PC-3 (cell line): ENCODE measurements at regions not wholly inside any gene's neighbourhood (a gene's known extent, or its start where the extent isn't known, plus 50 kb on each side); places are given as distances from the start of the nearest gene placed in this dataset.

Experiments used
- EZH2phosphoT487 ChIP-seq: fragments of 300-600 bp; sonication (generic); IDR thresholded peaks from 2 replicates; pipeline ENCODE4 v1.6.1; 2018; ENCODE audit warnings: mild to moderate bottlenecking, antibody characterized with exemption, low read length, borderline replicate concordance
- TF ChIP-seq, protein P1 (sequence below): fragments of 300-600 bp; sonication (generic); conservative IDR thresholded peaks from 2 replicates; pipeline ENCODE4 v1.5.1; 2017; ENCODE audit warnings: antibody characterized with exemption, low read depth, mild to moderate bottlenecking, low read length

DNA sequence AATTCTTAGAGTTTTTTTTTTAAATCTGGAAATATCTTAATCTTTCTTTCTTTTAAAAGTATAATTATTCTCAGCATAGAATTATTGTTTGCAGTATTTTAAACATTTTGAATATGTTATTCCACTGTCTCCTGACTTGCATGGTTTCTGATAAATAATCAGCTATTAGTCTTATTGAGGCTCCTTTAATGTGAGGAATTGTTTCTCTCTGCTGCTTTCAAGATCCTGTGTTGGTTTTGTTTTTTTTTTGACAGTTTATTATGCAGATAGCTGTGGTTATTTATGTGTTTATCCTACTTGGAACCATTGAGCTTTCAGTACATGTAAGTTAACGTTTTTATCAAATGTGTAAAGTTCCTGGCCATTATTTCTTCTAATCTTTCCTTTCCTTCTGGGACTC is 477.9 kb upstream of the HTR2A start:
- TF ChIP-seq, protein P1, sequence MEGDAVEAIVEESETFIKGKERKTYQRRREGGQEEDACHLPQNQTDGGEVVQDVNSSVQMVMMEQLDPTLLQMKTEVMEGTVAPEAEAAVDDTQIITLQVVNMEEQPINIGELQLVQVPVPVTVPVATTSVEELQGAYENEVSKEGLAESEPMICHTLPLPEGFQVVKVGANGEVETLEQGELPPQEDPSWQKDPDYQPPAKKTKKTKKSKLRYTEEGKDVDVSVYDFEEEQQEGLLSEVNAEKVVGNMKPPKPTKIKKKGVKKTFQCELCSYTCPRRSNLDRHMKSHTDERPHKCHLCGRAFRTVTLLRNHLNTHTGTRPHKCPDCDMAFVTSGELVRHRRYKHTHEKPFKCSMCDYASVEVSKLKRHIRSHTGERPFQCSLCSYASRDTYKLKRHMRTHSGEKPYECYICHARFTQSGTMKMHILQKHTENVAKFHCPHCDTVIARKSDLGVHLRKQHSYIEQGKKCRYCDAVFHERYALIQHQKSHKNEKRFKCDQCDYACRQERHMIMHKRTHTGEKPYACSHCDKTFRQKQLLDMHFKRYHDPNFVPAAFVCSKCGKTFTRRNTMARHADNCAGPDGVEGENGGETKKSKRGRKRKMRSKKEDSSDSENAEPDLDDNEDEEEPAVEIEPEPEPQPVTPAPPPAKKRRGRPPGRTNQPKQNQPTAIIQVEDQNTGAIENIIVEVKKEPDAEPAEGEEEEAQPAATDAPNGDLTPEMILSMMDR: no peak
- TF ChIP-seq EZH2phosphoT487: no peak
